GM13977 (cell line): ENCODE measurements at regions not wholly inside any gene's neighbourhood (a gene's known extent, or its start where the extent isn't known, plus 50 kb on each side); places are given as distances from the start of the nearest gene placed in this dataset.
A peak's percentile ranks its signal among the peaks of the same experiment; 100 is the strongest.

Experiments
- DNase-seq: peaks from one replicate; pipeline ENCODE4 v3.0.0; 2012; ENCODE audit warnings: low spot score
- in situ Hi-C: fragments of 300-500 bp; cut with MboI; formaldehyde crosslinking; loops from one replicate; pipeline ENCODE4 v1.12.0; 2022; ENCODE audit warnings: low sequenced_read_pairs, low pct_unique_long_range_greater_than_20kb, mixed read lengths, inconsistent platforms; ENCODE audit not compliant: unreplicated experiment
- TF ChIP-seq, protein P1 (sequence below): IDR thresholded peaks from 2 replicates; pipeline ENCODE4 v1.5.1; 2012; ENCODE audit warnings: mild to moderate bottlenecking, control low read depth; ENCODE audit not compliant: insufficient read depth; ENCODE audit errors: extremely low read depth, missing control alignments

DNA sequence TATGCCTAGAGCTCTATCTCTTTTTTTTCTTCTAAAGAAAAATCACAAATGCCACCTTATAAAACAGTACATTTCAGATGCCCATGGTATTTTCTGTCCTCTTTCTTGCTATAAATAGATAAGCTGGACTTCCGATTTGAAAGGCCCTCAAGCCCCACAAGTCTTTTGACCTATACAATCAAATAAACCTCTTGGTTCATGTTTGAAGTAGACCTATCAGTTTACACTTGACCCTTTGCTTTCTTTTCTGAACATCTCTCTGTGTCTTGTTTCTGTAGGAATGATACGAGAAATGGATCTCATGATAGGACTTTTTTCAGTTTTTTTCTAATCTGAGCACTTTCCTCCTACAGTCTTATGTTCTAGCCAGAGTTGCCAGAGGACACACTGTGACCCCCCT, 327.2 kb downstream of the SOX9 start:
- in situ Hi-C loops = no loop called here
- TF ChIP-seq, protein P1, sequence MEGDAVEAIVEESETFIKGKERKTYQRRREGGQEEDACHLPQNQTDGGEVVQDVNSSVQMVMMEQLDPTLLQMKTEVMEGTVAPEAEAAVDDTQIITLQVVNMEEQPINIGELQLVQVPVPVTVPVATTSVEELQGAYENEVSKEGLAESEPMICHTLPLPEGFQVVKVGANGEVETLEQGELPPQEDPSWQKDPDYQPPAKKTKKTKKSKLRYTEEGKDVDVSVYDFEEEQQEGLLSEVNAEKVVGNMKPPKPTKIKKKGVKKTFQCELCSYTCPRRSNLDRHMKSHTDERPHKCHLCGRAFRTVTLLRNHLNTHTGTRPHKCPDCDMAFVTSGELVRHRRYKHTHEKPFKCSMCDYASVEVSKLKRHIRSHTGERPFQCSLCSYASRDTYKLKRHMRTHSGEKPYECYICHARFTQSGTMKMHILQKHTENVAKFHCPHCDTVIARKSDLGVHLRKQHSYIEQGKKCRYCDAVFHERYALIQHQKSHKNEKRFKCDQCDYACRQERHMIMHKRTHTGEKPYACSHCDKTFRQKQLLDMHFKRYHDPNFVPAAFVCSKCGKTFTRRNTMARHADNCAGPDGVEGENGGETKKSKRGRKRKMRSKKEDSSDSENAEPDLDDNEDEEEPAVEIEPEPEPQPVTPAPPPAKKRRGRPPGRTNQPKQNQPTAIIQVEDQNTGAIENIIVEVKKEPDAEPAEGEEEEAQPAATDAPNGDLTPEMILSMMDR = no peak
- no peak for DNase-seq

DNA sequence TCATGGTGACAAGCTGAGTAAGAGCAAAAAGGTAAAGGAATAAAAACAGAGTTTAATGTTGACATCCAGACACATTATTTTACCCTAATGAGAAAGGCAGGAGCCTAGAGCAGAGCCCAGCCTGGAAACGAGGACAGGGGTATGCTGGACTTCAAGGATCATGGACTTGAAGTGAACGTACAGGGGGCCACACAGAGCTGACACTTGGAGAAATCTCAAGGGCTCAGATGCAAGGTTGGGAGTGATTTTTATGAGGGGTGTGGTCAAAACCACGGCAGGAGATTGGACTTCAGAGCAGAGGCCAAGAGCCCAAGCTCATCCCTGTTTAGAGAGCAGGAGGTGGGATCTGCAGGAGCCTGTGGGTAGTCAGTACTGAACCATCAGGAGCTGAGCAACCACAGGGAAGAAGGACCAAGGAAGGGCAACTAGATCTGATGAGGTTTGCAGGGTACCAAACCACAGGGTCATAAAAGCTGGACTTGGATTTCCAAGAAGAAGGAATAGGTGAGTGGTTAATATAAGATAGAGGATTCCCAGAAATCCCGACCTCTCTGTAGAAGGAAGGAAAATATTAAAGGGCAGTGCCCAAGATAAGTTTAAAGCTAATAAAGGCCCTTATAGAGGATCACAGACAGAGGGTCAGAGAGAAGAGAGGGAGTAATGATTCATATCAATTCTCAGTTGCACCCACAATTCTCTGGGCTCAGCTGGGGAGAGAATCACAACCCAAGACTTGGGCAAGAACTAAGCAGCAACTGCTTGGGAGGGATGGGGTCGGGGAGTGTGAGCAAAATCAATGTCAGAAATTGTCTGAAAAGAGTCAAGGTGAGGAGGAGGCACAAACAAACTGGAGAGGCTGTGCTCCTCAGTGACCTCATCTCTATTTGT, 331.7 kb downstream of the SOX9 start:
- TF ChIP-seq, protein P1 = no peak
- in situ Hi-C loops = no loop called here
- peak; percentile 40 for DNase-seq

DNA sequence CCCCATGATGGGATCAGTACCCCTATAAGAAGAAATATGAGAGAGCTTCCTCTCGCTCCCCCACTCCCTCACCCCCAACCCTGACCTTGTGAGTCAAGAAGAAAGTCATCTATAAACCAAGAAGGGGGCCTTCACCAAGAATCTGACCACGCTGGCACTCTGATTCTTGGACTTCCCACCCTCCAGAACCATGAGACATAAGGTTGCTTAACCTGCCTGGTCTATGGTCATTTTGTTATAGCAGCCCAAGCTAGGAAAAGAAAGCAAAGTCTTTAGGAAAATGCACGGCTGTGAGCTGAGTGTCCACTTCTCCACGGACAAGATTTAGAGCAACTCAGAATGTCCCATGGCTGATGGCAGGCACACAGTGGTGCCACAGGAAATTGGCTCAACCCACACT, 333.5 kb downstream of the SOX9 start:
- in situ Hi-C loops = no loop called here
- DNase-seq = no peak
- TF ChIP-seq, protein P1 = no peak

DNA sequence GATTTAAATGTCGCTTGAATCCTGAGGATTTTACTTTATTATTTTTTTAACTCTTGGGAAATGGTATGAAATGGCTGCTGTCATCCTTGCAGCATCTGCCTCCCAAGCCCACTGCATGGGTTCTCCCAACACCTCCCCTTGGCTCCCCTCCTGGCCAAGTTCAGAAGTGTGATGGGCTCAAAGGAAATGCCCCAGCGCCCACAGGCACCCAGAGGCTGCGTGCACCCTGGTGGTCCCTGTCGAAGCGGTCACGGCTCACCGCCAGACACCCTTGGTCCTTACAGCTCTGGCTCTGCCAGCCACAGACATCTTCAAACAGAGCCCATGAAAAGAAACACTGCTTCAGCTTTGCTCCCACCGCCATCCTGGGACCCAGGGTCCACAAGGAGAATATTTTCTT, 334.7 kb downstream of the SOX9 start:
- no peak for DNase-seq
- TF ChIP-seq, protein P1 = no peak
- in situ Hi-C loops = no loop called here

DNA sequence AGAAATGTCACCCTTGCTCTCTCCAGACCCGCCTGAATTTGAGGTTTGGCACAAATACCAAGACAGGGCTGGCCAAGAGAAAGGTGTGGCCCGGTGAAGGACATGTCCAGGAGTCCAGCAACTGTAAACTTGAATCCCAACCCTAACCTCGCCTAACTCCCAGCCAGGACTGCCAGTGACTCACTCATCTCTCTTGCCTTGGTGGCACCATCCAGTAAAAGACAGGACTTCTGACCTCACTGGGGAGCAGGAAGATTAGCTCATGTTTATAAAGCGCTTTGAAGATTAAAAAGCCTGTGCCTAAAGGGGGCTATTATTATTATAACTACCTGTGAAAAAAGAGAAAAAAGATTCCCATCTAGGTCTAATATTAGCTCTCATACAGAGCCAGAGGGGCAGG, 335.3 kb downstream of the SOX9 start:
- TF ChIP-seq, protein P1 = no peak
- no peak for DNase-seq
- in situ Hi-C loops = no loop called here

DNA sequence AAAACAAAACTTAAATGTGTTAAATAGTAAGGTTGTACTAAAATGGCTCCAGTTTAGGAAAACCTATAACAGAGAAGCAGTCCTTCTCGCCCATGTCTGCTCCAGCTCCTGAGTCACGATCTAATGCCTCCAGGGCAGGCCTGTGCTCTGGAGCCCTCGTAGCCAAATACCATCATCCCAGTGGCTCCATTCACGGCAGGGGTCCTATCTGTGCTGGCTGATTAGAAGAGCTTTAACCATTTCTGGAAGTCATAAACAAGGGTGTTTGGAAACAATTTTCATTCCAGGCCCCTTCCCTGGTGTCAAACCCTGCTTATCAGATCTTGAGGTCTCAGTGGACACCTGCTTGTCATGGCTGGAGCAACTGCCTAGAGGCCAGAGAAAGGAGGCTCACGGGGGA, 336.9 kb downstream of the SOX9 start:
- TF ChIP-seq, protein P1 = no peak
- DNase-seq = no peak
- in situ Hi-C loops = no loop called here
